ENCODE measurements at regions not wholly inside any gene's neighbourhood (a gene's known extent, or its start where the extent isn't known, plus 50 kb on each side); places are given as distances from the start of the nearest gene placed in this dataset.

DNA sequence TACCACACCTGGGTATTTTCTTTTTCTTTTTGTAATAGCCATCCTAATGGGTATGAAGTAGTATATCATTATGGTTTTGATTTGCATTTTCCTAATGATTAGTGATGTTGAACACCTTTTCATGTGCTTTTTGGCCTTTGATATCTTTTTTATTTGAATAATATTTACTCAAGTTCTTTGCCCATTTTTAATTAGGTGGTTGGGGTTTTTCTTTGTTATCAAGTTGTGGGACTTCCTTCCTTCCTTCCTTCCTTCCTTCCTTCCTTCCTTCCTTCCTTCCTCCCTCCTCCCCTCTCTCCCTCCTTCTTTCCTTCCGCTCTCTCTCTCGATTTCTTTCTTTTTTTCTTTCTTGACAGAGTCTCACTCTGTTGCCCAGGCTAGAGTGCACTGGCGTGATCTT, 75.0 kb upstream of the PDGFD start:
- TF ChIP-seq, protein P1, sequence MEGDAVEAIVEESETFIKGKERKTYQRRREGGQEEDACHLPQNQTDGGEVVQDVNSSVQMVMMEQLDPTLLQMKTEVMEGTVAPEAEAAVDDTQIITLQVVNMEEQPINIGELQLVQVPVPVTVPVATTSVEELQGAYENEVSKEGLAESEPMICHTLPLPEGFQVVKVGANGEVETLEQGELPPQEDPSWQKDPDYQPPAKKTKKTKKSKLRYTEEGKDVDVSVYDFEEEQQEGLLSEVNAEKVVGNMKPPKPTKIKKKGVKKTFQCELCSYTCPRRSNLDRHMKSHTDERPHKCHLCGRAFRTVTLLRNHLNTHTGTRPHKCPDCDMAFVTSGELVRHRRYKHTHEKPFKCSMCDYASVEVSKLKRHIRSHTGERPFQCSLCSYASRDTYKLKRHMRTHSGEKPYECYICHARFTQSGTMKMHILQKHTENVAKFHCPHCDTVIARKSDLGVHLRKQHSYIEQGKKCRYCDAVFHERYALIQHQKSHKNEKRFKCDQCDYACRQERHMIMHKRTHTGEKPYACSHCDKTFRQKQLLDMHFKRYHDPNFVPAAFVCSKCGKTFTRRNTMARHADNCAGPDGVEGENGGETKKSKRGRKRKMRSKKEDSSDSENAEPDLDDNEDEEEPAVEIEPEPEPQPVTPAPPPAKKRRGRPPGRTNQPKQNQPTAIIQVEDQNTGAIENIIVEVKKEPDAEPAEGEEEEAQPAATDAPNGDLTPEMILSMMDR (IDR thresholded peaks at IDR 0.05; ENCODE audit: borderline replicate concordance, extremely low read depth, low read length, poor library complexity, severe bottlenecking), result no peak
- TF ChIP-seq EZH2 (IDR thresholded peaks at IDR 0.05; ENCODE audit: borderline replicate concordance, low read depth, low read length, severe bottlenecking), result no peak
- H4K20me1 ChIP-seq (ENCODE audit: insufficient read depth, low read length), result no peaks in the 10 kb centered on the region
- no peaks in the 10 kb centered on the region for H3K9me3 ChIP-seq (ENCODE audit: insufficient read depth, low read length, severe bottlenecking)
- H3K4me3 ChIP-seq (ENCODE audit: low read depth in 1 of 2, low read length in 2 of 2), result no peak overlapping the region
- H2AFZ ChIP-seq (ENCODE audit: low read depth, low read length), result no peak overlapping the region
- no peaks in the 10 kb centered on the region for H3K27me3 ChIP-seq (ENCODE audit: insufficient read depth, low read length, poor library complexity)
- H3K79me2 ChIP-seq (ENCODE audit: insufficient read depth, low read length), result no peaks in the 10 kb centered on the region
- no peak overlapping the region for H3K27ac ChIP-seq (ENCODE audit: low read length)
- ATAC-seq (ENCODE audit: insufficient read depth, low read depth) (no peak), DNase-seq (no peak)
- H3K4me2 ChIP-seq (ENCODE audit: insufficient read depth, low read length), result no peak overlapping the region
- H3K36me3 ChIP-seq (ENCODE audit: insufficient read depth, low read length), result no peaks in the 10 kb centered on the region
- H3K9ac ChIP-seq (ENCODE audit: low read depth, low read length), result no peak overlapping the region
- H3K4me1 ChIP-seq (ENCODE audit: insufficient read depth, low read length), result no peaks in the 10 kb centered on the region

DNA sequence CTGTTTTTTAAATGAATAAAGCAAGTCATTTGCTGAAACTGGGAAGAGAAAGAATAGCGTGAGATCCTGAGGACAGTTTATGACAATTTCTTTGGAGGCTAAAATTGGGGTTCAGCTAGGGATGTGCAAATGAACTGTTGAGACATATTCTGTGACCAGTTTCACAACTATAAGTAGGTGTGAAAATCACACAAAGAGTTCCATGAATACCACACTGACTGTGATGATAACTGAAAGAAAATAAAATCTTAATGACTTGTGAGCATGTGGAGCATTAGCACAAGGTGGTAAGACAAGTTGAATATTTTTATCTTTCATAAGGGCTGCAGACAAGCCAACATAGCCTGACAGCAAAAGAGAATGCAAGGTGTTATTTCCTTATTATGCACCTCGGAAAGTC, 61.1 kb upstream of the PDGFD start:
- DNase-seq, result no peak
- no peaks in the 10 kb centered on the region for H3K4me1 ChIP-seq (ENCODE audit: insufficient read depth, low read length)
- TF ChIP-seq, protein P1 (IDR thresholded peaks at IDR 0.05; ENCODE audit: borderline replicate concordance, extremely low read depth, low read length, poor library complexity, severe bottlenecking), result no peak

DNA sequence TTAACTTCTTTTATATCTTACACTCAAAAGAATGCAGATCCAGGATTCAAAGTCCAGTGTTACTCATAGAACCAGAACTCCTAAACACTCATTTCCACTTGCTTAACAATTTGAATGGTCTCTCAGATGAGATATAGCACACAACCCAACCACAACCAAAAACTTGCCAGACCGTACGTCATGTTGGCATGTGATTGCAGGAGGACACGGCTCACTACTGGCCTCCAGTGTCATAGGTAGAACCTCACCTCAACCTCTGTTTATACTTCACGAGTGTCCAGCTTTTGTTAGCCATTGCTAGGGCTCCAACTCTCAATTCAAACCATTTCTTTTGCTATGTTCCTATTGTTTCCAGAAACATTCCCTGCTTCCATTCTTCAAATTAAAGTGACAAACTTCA, 58.5 kb upstream of the PDGFD start:
- no peak for ATAC-seq (ENCODE audit: insufficient read depth, low read depth)
- Histone ChIP-seq H3K79me2 (ENCODE audit: insufficient read depth, low read length) (no peaks in the 10 kb centered on the region), H3K4me3 (ENCODE audit: low read depth in 1 of 2, low read length in 2 of 2) (no peak overlapping the region), H3K27ac (ENCODE audit: low read length) (no peak overlapping the region), H3K27me3 (ENCODE audit: insufficient read depth, low read length, poor library complexity) (no peaks in the 10 kb centered on the region), H3K9ac (ENCODE audit: low read depth, low read length) (no peak overlapping the region), H3K4me1 (ENCODE audit: insufficient read depth, low read length) (no peaks in the 10 kb centered on the region), H4K20me1 (ENCODE audit: insufficient read depth, low read length) (no peaks in the 10 kb centered on the region), H3K36me3 (ENCODE audit: insufficient read depth, low read length) (no peaks in the 10 kb centered on the region), H3K9me3 (ENCODE audit: insufficient read depth, low read length, severe bottlenecking) (peaks cover 3% of the 10 kb centered on the region), H3K4me2 (ENCODE audit: insufficient read depth, low read length) (no peak overlapping the region), H2AFZ (ENCODE audit: low read depth, low read length) (no peak overlapping the region)
- no peak for DNase-seq
- TF ChIP-seq EZH2 (IDR thresholded peaks at IDR 0.05; ENCODE audit: borderline replicate concordance, low read depth, low read length, severe bottlenecking), result no peak
- TF ChIP-seq, protein P1 (IDR thresholded peaks at IDR 0.05; ENCODE audit: borderline replicate concordance, extremely low read depth, low read length, poor library complexity, severe bottlenecking), result no peak

More for the DNA sequence above, 61.1 kb upstream of the PDGFD start:
- H3K9ac ChIP-seq (ENCODE audit: low read depth, low read length), result no peak overlapping the region
- no peak overlapping the region for H3K4me2 ChIP-seq (ENCODE audit: insufficient read depth, low read length)
- no peak overlapping the region for H3K27ac ChIP-seq (ENCODE audit: low read length)
- no peaks in the 10 kb centered on the region for H3K27me3 ChIP-seq (ENCODE audit: insufficient read depth, low read length, poor library complexity)
- no peaks in the 10 kb centered on the region for H3K79me2 ChIP-seq (ENCODE audit: insufficient read depth, low read length)
- H2AFZ ChIP-seq (ENCODE audit: low read depth, low read length), result no peak overlapping the region
- ATAC-seq (ENCODE audit: insufficient read depth, low read depth), result no peak
- no peak overlapping the region for H3K4me3 ChIP-seq (ENCODE audit: low read depth in 1 of 2, low read length in 2 of 2)
- H4K20me1 ChIP-seq (ENCODE audit: insufficient read depth, low read length), result no peaks in the 10 kb centered on the region
- H3K36me3 ChIP-seq (ENCODE audit: insufficient read depth, low read length), result no peaks in the 10 kb centered on the region
- no peaks in the 10 kb centered on the region for H3K9me3 ChIP-seq (ENCODE audit: insufficient read depth, low read length, severe bottlenecking)

DNA sequence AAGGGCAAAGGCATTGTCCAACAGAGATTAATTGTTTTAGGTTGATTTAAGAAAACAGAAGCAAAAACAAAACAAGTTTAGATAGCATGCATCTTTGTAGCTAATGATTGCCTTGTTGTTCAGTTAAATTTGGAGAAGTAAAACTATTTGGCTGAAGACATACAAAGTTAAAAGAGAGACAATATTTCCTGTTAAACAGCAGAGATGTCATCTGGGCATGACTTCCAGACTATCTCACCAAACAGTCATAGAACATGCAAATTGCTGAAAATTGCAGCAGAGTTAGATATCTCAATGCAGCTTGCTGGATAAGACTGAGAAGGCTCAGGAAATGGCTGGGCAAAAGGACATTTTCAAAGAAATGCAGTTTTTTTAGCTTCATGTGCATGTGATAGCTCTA, 57.5 kb upstream of the PDGFD start:
- Histone ChIP-seq H3K9ac (ENCODE audit: low read depth, low read length) (no peak overlapping the region), H3K4me3 (ENCODE audit: low read depth in 1 of 2, low read length in 2 of 2) (no peak overlapping the region), H3K4me1 (ENCODE audit: insufficient read depth, low read length) (no peaks in the 10 kb centered on the region), H3K79me2 (ENCODE audit: insufficient read depth, low read length) (no peaks in the 10 kb centered on the region), H3K27ac (ENCODE audit: low read length) (no peak overlapping the region), H3K36me3 (ENCODE audit: insufficient read depth, low read length) (no peaks in the 10 kb centered on the region), H3K9me3 (ENCODE audit: insufficient read depth, low read length, severe bottlenecking) (peaks cover 3% of the 10 kb centered on the region), H2AFZ (ENCODE audit: low read depth, low read length) (no peak overlapping the region), H3K27me3 (ENCODE audit: insufficient read depth, low read length, poor library complexity) (no peaks in the 10 kb centered on the region), H4K20me1 (ENCODE audit: insufficient read depth, low read length) (no peaks in the 10 kb centered on the region), H3K4me2 (ENCODE audit: insufficient read depth, low read length) (no peak overlapping the region)
- TF ChIP-seq EZH2 (IDR thresholded peaks at IDR 0.05; ENCODE audit: borderline replicate concordance, low read depth, low read length, severe bottlenecking), result no peak
- TF ChIP-seq, protein P1 (IDR thresholded peaks at IDR 0.05; ENCODE audit: borderline replicate concordance, extremely low read depth, low read length, poor library complexity, severe bottlenecking), result no peak
- no peak for DNase-seq
- no peak for ATAC-seq (ENCODE audit: insufficient read depth, low read depth)

Data from DND-41 (cell line).